GM18909 (cell line): ENCODE measurements at regions not wholly inside any gene's neighbourhood (a gene's known extent, or its start where the extent isn't known, plus 50 kb on each side); places are given as distances from the start of the nearest gene placed in this dataset.
"Not testable (repeated sequence)": the region's sequence is repeated elsewhere in the genome, so short reads cannot be mapped to it uniquely, and the experiment has no call there.

Source experiments
- ATAC-seq: cut with Tn5 transposase; IDR thresholded peaks from one replicate; pipeline ENCODE4 v1.9.1; 2021; ENCODE audit warnings: mild to moderate bottlenecking; ENCODE audit not compliant: unreplicated experiment, poor library complexity

DNA sequence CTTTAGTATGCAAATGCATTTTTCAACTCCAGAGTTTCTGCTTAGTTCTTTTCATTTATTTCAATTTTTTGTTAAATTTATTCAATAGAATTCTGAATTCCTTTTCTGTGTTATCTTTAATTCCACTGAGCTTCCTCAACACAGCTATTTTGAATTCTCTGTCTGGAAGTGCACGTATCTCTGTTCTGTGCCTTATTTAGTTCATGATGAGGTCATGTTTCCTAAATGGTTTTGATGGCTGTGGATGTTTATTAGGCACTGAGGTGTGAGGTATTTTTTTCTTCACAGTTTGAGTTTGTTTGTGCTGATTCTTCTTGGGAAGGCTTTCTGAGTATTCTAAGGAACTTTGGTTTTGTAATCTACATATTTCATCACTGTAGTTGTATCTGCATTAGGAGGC, 2042.8 kb upstream of the RAG2 start:
- ATAC-seq, result no peak

DNA sequence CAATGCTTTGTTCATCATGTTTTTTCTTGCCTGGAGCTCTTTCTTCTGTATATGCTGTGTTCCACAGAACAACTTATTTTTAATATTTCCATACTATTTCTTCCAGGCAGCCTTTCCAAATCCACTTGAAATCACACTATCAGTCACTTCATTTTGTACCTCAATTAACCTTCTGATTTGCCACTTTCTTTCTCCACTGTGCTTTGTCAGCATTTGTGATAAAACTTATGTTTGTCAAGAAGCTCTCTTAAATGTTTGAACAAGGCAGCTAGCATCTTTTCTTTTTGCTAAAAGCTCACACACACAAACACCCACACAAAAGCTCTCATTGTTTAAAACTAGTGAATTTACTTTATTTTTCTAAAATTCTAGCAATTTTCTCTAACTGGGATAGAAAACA, 2014.7 kb upstream of the RAG2 start:
- no peak for ATAC-seq

DNA sequence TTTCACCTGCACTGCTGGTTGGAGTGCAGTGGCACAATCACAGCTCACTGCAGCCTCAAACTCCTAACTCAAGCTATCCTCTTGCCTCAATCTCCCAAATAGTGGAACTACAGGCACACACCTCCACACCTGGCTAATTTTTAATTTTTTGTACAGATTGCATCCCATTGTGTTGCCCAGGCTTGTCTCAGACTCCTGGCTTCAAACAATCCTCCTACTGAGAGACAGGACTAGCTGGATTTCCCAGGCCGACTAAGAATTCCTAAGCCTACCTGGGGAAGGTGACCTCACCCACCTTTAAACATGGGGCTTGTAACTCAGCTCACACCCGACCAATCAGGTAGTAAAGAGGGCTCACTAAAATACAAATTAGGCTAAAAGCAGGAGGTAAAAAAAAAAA, 2003.3 kb upstream of the RAG2 start:
- ATAC-seq, result not testable (repeated sequence)

DNA sequence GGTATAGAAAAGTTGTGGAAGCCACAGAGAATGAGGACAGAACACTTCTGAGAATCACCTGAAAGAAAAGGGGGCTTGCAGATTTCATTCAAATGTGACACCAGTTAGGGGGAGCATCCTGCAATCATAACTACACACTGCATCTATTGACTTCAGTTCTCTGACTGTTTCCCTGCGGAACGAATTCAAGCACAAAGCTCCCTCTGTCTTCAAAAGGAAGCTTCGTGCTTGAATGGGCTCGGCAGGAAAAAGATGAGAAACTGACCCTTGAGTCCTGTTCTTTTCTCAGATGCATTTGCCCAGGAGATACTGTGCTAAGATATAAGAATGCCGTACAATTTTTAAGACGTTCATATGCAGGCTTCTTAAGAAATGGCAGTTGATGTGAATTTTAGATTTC, 2000.4 kb upstream of the RAG2 start:
- ATAC-seq, result no peak

DNA sequence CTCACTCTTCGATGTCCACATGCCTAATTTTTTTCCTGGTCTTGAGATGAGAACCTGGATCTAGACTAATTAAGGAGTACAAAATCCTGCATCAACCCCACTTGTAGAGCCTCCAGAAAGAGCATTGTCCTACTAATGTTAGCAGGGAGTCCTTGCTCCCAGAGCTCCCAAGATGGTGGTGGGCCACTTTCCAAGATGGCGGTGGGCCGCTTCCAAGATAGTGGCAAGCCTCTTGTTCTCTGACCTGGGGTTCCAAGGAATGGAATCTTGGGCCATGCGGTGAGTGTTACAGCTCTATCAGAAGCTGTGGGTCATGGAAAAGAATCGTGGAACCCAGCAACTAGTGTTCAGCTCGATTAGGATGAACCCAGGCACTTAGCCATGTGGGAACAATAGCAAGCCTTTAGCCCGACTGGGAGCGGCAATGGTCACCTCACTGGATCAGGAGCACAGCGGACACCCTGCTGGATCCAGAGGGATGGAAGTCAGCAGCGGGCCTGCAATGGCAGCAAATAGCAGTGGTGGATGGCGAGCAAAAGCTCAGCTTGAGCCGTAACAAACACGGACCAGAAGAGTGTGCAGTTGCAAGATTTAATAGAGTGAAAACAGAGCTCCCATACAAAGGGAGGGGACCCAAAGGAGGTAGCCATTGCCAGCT, 1997.5 kb upstream of the RAG2 start:
- ATAC-seq, result not testable (repeated sequence)

DNA sequence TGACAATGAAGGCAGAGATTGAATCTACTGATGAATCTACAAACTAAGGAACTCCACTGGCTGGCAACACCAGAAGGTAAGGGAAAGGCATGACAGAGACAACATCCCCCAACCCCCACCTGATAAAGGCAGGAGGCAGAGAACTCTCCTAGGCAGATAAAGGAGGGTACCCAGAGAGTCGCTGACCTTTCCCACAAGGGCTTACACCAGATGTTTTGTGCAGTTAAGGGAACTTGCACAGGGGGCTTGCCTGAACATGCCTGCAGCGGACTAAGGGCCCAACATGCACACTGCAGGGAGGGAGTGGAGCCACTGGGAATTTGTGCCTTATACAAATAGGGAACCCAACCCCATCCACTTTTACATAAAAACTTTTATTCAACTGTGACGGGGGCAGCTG, 1996.9 kb upstream of the RAG2 start:
- ATAC-seq, result no peak

DNA sequence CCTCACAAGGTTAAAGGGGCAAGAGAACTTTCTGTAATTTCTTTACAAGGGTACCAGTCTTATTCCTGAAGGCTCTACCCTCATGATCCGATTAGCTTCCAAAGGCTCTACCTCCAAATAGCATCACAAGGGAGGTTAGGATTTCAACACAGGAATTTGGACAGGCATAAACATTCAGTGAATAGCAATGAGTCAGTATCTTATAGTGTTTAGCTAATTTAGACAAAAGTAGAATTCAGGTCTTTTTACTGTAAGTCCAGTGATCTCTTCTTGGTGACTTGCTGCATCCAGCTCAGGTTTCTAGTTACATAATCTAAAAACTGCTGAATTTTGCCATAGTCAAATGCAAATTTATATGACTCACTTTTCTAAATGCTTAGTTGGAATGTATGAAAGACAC, 1995.6 kb upstream of the RAG2 start:
- no peak for ATAC-seq

DNA sequence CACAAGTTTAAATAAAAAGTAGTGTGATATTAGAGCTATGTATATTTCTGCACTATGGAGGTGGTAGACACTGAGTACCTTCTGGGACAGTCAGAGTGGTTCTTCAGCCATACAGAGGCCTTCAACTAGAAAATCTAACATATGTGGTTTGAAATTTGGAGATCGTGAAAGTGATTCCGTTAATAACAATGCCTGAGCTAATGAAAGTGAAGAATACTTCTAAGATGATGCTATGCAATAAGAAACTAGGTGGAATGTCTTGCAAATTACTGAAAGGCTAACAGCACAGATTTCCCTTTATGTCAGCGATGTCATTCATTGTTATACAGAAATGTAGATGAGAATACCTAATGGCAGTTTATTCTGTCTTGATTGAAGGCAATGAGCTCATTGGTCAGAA, 1984.7 kb upstream of the RAG2 start:
- ATAC-seq, result no peak

DNA sequence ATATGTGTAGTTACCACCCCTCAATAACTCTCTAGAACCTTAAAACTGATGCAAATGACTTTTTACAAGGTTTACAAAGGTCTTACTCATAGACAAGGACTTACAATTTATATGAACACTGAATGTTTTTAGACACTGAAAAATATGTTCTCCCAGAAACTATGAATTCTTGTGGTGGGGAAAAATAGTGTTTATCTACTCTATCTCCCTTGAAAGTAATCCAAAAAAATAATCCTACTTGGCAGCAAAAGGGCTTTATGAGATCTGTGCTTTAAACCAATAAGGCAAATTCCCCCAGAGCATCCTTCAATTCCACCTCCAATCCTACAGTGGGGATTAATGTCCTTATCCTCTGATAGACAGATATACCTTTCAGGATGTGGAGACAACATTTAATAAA, 1984.1 kb upstream of the RAG2 start:
- ATAC-seq, result no peak

DNA sequence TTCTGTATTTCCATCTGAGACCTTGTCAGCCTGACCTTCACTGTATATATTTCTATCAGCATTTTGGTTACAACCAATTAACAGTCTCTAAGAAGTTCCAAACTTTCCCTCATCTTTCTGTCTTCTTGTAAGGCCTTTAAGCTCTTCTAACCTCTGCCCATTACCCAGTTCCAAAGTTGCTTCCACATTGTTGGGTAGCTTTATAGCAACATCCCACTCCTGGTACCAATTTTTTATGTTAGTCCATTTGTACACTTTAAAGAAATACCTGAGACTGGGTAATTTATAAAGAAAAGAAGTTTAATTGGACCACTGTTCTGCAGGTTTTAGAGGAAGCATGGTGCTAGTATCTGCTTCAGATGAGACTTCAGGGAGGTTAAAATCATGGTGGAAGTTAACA, 1979.7 kb upstream of the RAG2 start:
- no peak for ATAC-seq

DNA sequence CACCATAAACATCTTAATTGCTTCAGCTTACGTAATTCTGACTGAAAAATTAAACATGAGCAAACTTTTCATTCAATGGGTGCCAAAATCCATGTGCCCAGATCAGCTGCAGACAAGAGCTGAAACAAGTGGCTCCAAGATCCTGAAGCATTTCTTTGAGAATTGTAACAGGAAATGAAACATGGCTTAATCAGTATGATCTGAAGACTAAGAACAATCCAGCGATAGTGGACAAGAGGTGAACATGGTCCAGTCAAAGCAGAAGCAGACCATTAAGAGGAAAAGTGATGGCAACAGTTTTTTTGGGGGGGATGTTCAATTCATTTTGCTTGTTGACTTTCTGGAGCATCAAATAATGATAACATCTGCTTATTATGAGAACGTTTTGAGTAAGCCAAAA, 1964.5 kb upstream of the RAG2 start:
- ATAC-seq, result no peak

DNA sequence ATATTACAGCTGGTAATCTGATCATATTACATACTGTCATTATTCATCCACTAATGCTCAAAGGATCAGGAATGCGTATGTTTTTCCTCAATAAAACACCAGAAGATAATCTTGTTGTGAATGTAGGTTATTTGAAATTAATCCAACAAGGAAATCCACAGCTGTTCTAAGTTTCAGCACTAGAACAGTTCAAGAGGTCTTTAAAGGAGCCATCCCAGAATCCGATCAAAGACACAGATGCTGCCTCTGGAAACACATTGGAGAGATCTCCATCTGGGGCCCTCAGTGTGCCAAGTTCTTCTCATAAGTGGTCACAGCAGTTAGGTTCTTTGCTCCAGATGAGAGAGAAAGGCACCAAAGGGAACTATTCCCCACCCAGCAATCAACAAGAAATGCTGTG, 1955.1 kb upstream of the RAG2 start:
- ATAC-seq, result no peak

DNA sequence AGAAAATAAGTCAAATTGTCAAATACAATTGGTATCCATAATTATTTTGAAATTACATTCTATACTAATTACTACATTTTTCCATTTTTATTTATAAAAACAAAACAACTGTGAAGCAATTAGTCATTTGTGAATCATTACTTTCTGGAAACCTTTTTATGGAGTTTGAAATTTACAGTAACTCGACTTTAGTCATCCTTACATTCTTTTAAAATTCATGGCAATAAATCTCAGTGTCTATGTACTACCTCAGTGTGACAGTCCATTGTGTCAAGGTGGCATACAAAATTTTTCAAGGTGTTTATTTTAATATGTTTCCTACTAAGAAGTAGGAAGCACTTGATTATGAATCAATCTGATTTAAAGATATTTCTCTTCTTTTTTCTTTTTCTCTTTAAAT, 1949.4 kb upstream of the RAG2 start:
- ATAC-seq, result no peak

DNA sequence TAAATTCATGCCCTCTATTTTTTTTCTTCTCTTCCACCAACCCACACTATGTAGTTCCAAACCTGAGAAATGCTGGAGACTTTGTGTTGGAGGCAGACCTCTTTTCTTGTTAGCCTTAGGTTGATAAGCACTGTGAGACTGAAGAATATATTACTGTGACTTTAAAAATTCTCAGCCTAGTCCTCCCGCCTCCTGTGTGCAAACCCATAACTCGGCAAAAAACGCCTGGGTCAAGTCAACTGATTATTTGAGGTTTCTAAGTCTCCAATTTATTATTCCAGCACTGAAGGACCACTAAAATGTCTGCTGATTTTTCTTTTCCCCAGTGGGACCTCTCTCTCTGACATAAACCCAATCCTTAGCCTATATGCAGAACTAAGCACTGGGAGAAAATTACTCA, 1946.0 kb upstream of the RAG2 start:
- ATAC-seq, result no peak

DNA sequence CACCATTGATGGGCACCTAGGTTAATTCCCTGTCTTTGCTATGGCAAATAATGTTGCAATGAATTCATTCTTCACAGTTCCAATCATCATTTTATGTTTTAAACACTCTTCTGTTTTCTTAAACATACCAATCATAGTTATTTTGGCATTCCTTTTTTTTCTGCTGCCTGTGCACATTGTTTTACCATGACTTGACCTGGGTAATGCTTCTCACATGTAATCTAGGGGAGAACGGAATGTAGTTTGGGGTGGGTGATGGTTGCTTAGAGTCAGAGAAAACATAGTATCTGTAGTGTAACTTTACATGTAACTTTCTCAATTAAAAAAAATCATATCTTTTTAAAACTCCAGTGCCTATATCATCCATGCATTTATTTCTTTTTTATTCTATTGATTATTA, 1945.3 kb upstream of the RAG2 start:
- ATAC-seq, result no peak

DNA sequence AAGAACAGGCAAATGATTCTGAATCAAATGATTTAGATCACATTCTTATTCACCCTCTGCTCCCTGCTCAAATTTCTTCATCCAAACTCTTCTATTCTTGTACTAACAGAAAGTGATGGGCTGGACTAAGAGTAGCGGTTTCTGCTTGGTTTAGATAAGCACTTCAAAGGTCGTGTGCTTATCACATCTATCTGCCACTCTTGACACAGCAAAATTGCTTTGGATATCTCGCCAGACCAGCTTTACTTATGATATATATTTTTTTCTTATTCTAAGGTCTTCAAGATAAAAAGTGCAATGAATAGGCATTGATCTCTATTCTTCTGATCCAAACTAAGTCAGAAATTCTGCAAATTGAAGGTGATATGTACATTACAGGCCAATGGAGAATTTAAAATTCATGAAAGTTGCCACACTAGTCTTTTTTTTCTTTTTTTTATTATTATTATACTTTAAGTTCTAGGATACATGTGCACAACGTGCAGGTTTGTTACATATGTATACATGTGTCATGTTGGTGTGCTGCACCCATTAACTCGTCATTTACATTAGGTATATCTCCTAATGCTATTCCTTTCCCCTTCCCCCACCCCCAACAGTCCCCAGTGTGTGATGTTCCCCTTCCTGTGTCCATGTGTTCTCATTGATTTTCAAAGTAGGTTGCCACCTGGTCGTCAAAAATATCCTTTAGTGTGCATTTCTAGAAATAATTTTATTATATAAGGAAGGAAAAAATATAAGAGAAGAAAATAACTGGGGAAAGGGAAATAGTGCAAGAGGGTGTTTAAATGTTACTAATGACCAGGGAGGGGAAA, 1941.0 kb upstream of the RAG2 start:
- no peak for ATAC-seq

DNA sequence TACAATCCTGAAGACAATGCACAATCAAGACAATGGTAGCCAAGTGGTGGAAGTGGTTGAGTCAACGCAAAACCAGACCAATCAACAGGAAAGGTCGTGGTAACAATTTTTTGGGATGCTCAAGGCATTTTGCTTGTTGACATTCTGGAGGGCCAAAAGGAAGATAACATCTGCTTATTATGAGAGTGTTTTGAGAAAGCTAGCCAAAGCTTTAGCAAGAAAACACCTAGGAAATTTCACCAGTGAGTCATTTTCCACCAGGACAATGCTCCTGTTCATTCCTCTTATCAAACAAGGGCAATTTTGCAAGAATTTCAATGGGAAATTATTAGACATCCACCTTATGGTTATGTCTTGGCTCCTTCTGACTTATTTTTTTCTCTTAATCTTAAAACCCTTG, 1932.2 kb upstream of the RAG2 start:
- no peak for ATAC-seq

DNA sequence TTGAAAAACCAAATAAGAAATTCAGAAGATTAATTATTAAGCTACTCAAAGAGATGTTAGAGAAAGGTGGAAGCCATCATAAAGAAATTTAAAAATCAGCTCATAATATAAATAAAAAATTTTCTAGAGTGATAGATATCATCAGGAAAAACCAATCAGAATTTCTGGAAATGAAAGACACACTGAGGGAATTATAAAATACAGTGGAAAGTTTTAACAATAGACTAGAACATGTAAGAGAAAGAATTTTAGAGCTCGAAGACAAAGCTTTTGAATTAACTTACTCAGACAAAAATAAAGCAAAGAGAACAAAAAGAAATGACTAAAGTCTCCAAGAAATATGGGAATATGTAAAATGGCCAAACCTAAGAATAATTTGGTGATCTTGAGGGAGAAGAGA, 1926.9 kb upstream of the RAG2 start:
- ATAC-seq, result no peak

DNA sequence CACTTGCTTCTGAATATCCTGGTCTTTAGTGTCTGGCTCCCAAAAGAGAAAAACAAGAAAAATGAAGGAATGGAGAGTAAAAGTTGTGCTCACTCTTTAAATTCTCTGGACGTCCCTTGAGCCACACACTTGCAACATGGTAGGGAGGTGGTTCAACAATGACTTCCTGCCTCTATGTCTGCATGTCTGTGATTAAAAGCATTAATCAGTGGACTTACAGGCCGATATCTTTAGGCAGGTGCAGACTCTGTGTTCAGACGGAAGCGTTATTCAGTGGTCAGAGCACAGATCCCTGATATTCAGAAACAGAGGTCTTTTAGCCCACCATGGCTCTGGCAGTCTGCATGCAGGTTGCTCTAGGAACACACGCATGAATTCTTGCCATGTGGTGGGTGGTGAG, 1920.0 kb upstream of the RAG2 start:
- no peak for ATAC-seq

DNA sequence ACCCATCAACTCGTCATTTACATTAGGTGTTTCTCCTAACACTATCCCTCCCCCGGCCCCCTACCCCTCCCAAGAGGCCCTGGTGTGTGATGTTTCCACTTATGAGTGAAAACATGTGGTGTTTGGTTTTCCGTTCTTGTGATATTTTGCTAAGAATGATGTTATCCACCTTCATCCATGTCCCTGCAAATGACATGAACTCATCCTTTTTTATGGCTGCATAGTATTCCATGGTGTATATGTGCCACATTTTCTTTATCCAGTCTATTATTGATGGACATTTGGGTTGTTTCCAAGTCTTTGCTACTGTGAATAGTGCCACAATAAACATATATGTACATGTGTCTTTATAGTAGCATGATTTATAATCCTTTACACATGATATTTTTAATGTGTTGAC, 1914.8 kb upstream of the RAG2 start:
- ATAC-seq, result not testable (repeated sequence)

DNA sequence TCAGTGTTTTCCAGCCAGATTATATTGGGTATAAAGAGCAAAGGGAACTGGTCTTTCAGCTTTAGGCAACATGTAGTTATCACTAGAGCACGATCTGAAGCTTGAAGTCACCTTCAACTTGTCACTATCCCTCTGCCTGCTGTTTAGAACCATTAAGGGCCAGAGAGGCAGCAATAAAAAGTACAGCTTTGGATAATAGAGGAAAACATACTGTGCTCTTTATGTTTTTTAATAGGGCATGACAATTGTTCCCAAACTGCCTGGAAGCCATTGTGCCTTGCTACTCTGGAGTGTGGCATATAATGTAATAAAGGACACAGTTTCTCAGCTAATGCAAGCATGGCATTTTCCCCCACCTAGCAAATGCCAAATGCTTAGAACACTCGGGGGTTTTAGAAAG, 1912.0 kb upstream of the RAG2 start:
- ATAC-seq, result no peak

DNA sequence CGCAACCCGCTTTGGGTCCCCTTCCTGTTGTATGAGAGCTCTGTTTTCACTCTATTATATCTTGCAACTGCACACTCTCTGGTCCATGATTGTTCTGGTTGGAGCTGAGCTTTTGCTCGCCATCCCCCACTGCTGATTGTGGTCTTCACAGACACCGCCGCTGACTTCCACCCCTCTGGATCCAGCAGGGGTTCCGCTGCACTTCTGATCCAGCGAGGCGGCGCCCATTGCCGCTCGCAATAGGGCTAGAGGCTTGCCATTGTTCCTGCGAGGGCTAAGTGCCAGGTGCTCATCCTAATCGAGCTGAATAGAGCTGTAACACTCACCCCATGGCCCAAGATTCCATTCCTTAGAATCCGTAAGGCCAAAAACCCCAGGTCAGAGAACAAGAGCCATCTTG, 1905.8 kb upstream of the RAG2 start:
- no peak for ATAC-seq
